ENCODE measurements at regions not wholly inside any gene's neighbourhood (a gene's known extent, or its start where the extent isn't known, plus 50 kb on each side); places are given as distances from the start of the nearest gene placed in this dataset.

- Histone ChIP-seq H3K9me3 (ENCODE audit: control insufficient read depth in 2 of 3, insufficient read depth in 1 of 3, low read length in 3 of 3) (peaks cover 0 to 21% (median 3%) of the 10 kb centered on the region in 3 donors), H3K4me3 (ENCODE audit: low read length in 3 of 3) (no peak overlapping the region), H3K9ac (ENCODE audit: low read length in 3 of 3) (no peak overlapping the region), H3K4me1 (ENCODE audit: control insufficient read depth in 2 of 3, insufficient read depth in 2 of 3, low read depth in 1 of 3, low read length in 3 of 3) (no peaks in the 10 kb centered on the region), H3K27ac (ENCODE audit: low read depth in 2 of 2, low read length in 2 of 2) (no peak overlapping the region), H3K27me3 (ENCODE audit: control insufficient read depth, insufficient read depth, low read length) (no peaks in the 10 kb centered on the region), H3K36me3 (ENCODE audit: control insufficient read depth in 2 of 3, insufficient read depth in 3 of 3, low read length in 3 of 3) (no peaks in the 10 kb centered on the region)
- intact Hi-C loops (cut with DNase I) = no loop called here
- TF ChIP-seq CTCF (IDR thresholded peaks at IDR 0.05; ENCODE audit: borderline replicate concordance, extremely low read depth, insufficient read depth) = no peak
- DNase-seq (no peak), FAIRE-seq (no peak)
Observed at GRCh38 chr2:341017-341542, 53.2 kb upstream of the ALKAL2 start.
